Right ventricle myocardium superior (tissue), 1 donor: ENCODE measurements at regions not wholly inside any gene's neighbourhood (a gene's known extent, or its start where the extent isn't known, plus 50 kb on each side); places are given as distances from the start of the nearest gene placed in this dataset.
"Not testable (repeated sequence)": the region's sequence is repeated elsewhere in the genome, so short reads cannot be mapped to it uniquely, and the experiment has no call there.

Experiments
- ATAC-seq: fragments of 200-7000 bp; cut with Tn5 transposase; one replicate; pipeline ENCODE4 v1.9.1; 2020; ENCODE audit warnings: mild to moderate bottlenecking; ENCODE audit not compliant: poor library complexity
- DNase-seq: peaks from one replicate; pipeline ENCODE4 v3.0.0-alpha.2; 2020
- intact Hi-C: fragments of 100-400 bp; cut with DNase I; formaldehyde crosslinking; loops from one replicate; pipeline ENCODE4 v1.11.2; 2022
- donor health status: DM: no; HTN: yes; CAD: no; lungs with severe emphysema.

DNA sequence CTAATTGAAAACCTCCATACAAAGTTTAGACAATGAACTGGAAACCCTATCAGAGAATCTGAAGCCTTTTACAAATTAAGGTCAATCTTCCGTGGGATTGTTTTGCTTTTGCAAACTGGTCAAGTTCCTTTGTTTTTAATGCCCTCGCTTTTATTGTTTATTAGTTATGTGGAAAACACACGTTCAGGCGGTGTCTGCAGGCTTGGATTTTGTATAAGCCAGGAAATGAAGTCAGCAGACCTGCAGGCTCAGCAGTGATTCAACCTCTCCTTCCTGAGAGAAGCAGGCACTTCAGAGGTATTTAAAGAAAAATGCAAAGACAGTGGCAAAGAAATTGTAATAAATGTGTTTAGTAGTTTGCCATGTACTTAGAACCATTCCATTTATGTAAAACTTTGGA lies 103.4 kb upstream of the PDE10A start:
- intact Hi-C loops = no loop called here
- DNase-seq = no peak
- ATAC-seq = no peak

DNA sequence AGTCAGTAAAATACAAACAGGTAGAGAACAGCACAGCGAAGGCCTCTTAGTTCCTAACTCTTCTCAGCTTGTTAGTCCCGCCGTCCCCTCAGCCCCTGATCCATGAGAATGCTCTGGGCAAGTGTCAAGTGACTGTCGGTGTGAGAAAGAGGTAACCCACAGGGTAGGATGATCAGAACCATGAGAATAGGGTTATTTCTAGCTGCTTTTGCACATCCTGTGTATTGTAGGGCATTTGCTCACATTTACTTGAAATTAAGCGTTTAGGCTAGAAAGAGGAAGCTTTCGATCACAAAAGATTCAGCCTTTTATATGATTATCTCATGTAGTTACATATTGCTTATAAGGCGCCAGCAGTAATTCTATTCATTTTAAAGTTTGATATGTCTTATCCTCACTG lies 103.0 kb upstream of the PDE10A start:
- no peak for ATAC-seq
- intact Hi-C loops = no loop called here
- no peak for DNase-seq

DNA sequence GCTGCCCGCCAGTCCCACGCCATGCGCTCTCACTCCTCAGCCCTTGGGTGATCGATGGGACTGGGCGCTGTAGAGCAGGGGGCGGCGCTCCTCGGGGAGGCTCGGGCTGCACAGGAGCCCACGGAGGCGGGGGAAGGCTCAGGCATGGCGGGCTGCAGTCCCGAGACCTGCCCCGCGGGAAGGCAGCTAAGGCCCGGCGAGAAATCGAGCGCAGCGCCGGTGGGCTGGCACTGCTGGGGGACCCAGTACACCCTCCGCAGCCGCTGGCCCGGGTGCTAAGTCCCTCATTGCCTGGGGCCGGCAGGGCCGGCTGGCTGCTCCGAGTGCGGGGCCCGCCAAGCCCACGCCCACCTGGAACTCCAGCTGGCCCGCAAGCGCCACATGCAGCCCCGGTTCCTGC lies 102.2 kb upstream of the PDE10A start:
- ATAC-seq, intact Hi-C loops, DNase-seq: not testable (repeated sequence)

DNA sequence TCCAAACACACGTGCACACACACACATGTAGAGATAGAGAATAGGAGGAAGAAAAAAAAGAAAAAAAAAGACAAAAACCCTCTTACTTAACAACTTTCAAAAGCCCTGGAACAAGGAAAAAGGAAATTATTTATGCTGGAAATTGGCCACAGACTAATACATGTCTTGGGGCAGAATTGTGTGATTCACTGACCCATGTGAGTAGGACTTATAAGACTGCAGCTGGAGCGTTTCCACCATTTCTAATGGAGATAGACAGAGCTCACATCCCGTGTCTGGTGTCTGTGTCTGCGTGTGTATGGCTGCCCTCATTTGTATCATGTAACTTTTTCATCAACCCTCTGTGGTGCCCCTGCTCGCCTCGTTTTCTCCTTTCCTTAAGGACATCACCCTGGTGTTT lies 99.8 kb upstream of the PDE10A start:
- intact Hi-C loops = no loop called here
- ATAC-seq = no peak

DNA sequence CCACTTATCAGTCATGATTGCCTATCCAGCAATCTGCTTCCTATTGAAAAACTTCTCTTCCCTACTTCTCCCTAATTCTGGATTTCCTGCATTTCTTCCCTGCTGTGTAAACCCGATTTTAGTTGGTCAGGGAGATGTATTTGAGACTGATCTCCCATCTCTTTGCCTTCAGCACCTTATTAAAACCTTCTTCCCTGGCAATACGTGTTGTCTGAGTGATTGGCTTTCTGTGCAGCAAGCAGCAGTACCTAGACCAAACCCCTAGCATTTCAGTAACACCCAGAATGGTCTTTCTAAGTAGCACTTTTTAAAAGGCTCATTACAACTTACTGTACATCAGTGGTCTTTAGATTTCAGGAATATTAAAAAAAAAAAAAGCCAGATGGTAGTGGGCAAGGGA lies 99.1 kb upstream of the PDE10A start:
- ATAC-seq = no peak
- DNase-seq = no peak
- intact Hi-C loops = no loop called here

More for the DNA sequence above, 99.8 kb upstream of the PDE10A start:
- DNase-seq = no peak

DNA sequence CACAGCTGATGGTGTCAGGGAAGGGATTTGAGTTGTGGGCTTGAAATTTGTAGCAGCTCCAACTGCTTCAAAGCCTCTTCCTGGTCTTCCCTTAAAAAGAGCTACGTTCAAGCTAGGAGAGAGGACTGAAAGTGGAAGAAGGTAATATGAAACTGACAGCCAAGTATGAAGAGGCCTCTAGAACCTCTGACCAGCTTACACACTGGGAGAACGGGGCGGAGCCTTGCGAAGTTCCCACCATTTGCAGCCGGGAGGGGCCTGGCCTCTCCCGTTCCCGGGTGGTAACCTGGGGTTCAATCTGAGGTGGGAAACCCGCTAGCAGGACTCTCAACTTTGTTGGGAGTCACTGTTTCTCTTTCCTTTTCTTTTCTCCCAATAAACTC lies 97.8 kb upstream of the PDE10A start:
- ATAC-seq (no peak), DNase-seq (no peak)
- intact Hi-C loops = no loop called here

DNA sequence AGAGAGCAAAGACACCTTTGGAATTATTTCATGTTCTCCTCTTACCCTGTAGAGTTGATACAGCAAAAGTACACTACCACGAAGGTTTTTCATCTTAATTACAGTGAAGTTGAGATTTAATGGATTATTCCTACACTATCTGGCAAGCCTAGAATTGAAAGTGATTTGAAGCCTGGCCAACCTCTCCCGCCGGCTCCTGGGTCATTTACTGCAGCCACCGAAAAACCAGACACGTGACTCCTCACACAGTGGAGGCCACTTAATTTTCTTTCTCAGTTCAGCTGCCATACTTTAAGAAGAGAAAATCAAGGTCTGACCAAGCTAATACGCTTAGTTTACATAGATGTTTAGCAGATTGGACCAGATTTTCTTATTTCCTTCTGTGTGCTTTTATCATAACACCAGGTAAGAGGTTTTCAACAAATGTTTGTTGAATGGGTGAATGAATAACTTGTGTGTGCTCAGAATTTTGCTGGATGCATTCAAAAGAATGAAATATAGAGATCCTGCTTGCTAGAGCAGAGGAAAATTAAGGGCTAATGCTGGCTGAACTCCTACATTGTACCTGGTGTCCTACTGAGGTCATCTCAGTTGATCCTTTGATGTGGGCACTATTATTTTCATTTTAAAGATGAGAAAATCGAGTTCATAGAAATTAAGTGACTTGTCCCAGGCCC lies 97.2 kb upstream of the PDE10A start:
- DNase-seq (no peak), ATAC-seq (no peak)
- intact Hi-C loops = no loop called here

DNA sequence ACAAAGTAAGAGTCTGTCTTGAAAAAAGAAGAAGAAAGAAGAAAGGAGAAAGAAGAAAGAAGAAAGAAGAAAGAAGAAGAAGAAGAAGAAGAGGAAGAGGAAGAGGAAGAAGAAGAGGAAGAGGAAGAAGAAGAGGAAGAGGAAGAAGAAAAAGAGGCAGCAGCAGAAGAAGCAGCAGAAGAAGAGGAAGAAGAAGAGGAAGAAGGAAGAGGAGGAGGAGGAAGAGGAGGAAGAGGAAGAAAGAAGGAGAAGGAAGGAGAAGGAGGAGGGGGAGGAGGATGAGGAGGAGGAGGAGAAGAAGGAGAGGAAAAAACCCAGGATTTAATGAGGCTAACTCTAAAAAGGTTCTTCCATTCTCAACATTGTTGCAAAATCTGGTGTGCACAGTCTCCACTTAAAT lies 95.4 kb upstream of the PDE10A start:
- ATAC-seq (no peak), DNase-seq (no peak)
- intact Hi-C loops = no loop called here

DNA sequence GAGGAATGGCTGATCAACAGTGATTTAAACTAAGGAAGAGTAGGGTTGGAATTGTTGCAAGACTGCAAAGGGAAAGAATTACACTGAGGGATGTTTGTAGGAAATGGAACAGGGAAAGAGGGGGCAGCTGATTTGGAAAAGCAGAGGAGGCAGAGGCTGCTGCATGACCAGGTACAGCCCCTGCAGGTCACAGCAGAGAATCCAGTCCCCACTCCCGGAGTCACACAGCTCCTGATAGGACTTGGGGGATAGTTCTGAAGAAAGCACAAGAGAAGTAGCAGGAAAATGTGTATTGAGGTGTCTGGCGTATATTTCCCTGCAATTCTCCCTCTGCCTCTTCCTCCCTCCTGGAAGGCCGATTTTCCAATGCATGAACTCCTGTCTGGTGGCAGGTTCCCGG lies 92.5 kb upstream of the PDE10A start:
- DNase-seq (no peak), ATAC-seq (no peak)
- intact Hi-C loops = no loop called here

DNA sequence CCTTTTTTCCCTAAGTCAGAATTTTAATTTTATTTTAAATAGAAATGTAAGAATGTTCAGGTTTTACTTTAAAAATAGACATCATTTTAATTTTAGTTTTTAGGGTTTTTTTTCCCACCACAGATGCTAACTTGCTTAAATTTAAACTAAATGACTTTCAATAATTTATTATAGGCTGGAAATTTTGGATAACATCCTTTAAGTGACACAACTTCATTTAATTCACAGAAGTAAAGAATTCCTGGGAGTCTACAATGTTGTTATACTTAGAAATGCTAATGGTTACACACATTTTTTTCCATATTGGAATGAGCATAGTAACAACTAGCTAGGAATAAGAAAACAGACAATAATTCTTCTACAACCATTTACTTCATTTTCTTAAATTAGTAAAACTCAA lies 90.5 kb upstream of the PDE10A start:
- DNase-seq (no peak), ATAC-seq (no peak)
- intact Hi-C loops = no loop called here

DNA sequence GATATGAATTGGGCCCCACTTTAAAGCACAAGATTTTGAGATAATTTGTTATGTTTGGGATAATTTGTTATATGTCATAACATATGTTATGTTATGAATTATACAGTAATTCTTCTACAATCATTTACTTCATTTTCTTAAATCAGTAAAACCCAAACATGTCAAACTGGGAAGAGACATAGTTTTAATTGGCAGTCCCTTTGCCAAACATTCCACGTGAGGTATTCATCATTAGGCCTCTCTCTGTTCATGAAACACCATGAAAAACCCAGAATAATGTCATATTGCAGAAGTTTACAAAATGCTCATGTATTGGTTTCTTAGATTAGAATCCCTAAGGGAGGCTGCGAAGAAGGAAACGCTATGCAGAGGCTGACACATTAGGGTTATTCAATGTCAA lies 89.4 kb upstream of the PDE10A start:
- intact Hi-C loops = no loop called here
- ATAC-seq (no peak), DNase-seq (no peak)

DNA sequence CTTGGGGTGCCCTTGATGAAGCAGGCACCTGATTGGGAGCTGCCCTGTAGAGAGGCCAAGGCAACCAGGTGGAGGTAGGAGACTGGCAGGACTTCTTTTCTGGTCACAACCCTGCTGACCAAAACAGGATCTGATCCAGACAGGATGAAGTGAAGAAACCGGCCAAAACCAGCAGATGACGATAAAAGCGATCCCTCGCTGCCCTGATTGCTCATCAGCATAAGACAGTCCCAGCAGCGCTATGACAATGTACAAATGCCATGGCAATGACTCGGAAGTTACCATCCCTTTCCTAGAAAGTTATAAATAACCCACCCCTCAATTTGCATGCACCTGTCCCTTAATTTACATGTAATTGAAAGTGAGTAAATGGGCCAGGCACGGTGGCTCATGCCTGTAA lies 88.4 kb upstream of the PDE10A start:
- ATAC-seq (no peak), DNase-seq (no peak)
- intact Hi-C loops = no loop called here

DNA sequence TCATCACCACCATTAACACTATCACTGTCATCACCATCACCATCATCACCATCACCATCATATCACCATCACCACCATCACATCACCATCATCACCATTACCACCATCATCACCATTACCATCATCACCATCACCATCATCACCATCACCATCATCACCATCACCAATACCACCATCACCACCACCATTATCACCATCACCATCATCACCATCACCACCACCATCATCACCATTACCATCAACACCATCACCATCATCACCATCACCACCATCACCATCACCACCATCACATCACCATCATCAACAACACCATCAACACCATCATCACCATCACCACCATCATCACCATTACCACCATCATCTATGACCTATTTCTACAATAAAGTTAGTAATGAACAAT lies 86.1 kb upstream of the PDE10A start:
- DNase-seq (no peak), ATAC-seq (no peak)

DNA sequence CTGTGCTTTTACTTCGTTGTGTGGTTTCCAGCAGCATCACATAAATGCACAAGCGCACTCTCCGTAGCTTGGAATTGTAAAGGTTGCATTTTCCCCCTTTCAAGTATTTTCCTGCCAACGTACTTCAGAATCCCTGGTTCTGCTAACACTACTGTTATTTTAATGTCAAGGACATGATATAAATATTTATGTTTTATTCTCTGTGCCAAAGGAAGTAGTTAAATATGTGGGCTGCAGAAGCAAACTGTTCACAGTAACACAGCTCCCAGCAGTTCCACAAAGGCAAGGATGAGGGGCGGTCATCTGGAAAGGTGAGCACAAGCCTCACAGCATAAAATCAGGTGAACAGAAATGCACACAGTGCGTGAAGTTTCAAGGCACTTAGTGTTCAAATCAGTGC lies 85.3 kb upstream of the PDE10A start:
- intact Hi-C loops = no loop called here
- DNase-seq (no peak), ATAC-seq (no peak)

More for the DNA sequence above, 86.1 kb upstream of the PDE10A start:
- intact Hi-C loops = no loop called here

DNA sequence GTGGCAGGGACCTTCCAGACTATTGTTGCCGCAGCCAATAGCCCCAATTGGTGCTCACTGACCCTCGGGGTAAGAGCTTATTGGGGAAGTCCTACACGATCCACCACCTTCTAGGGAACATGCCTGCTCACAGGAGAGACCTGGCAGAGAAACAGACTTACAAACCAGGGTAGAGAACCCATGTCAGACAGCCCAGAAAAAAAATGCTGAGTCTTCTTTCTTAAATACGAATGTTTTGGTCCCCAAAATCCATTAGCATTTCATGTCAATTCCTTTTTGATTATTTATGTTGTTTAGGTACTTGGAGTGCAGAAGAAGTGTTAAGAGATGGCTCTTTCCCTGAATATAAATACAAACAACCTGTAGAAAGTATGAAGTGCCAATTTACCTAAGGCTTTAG lies 84.9 kb upstream of the PDE10A start:
- no peak for ATAC-seq

DNA sequence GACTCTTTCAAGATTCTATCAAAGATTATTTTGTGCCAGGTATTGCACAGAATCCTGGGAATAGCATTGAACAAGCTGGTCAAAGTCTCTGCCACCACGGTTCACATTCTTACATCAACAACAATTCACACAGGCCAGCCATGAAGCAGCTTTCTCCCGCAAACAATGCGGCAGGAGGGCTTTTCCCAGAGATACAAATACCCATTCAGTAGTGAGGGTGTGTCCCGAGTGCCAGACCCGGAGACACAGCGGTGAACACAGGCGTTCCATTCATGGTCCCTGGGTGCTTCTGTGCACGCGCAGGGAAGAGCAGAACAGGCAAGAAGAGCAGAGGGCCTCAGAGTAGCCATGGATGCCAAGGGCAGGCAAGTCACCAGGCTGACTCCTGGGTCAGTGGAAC lies 83.3 kb upstream of the PDE10A start:
- intact Hi-C loops = no loop called here

More for the DNA sequence above, 84.9 kb upstream of the PDE10A start:
- intact Hi-C loops = no loop called here
- DNase-seq = no peak

DNA sequence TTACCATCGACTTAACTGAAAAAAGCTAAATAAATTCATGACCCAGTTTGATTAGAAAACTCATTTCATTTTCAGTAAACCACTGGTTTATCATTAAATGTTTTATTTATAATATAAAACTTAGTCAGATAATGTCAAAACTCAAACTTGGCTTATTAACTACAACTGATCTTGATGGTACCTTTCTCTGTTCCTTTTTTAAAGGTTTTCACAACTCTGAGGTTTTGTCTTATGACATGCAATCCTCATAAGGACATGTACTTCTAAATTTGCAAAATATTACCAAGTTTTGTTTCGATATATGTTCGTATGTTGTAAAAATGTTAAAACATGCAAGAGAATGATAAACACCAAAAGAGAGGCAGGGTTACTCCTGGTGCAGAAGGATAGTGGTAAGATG lies 82.5 kb upstream of the PDE10A start:
- ATAC-seq (no peak), DNase-seq (no peak)
- intact Hi-C loops = no loop called here

More for the DNA sequence above, 83.3 kb upstream of the PDE10A start:
- DNase-seq = no peak
- no peak for ATAC-seq

DNA sequence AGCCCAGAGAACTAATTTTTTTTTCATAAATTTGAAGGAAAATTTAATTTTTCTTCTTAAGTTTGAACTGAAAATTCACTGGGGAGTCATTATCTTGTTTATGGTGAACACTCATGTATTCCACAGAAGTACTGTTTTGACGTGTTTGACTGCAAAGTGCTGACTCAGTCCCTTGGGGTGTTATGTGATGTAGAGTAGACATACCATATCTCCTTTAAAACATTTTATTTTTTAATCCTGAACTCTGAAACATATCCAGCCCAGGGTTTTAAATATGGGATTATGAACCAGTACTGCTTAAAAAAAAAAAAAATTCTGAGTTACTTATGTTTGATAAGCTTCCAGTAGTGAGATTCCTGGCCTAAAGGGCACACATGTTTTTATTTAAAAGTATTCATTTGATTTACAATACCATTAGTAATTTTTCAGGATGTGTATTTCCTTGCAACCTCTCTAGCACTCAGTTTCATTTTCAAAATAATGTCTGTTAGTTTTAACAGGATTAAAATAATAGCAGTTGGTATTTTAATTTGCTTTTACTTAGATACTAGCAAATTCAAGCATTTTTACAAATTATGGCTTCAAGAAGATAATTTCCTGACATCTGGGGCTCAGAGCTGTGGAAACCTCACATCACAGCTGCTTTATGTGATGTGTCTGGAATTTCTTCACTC lies 81.7 kb upstream of the PDE10A start:
- ATAC-seq = no peak
- no peak for DNase-seq
- intact Hi-C loops = no loop called here

DNA sequence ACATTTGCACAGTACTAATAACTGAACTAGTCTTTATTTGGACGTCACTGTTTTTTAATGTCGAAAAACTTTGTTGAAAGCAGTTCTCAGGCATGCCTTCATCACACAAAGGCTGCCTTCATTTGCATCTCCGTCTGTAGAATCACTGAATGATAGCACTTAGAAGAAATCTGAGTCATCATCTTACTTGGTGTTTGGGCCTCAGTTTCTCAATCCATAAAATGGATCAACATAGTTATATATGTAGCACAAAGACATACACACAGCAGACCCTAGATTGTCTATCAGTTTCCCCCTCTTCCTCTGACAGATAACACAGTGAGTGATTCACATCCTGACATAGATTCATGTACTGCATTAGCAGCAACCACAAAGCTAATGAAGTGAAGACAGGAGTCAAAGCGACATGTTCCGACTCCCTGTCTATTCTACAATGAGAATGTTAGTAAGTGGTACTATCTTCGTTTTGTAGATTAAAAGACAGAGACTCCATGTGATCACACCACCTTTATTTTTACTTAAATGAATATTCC lies 80.4 kb upstream of the PDE10A start:
- no peak for ATAC-seq
- DNase-seq = no peak
- intact Hi-C loops = no loop called here

DNA sequence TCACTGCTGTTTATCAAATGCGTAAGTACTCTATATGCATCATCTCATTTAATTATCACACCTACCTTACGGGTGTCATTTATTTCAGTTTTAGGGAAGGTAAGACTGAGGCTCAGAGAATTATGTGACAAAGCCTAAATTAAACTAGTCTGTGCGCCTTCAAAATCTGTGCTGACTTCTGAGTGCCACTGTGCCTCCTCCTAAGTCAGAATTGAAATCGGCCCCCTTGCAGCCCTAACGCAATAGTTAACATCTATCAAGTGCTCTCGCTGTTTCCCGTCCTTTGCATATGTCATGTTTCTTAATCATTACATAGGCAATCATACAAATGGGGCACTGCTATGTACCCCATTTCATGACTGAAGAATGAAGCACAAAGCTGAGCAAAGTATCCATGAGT lies 79.0 kb upstream of the PDE10A start:
- DNase-seq (no peak), ATAC-seq (no peak)
- intact Hi-C loops = no loop called here

DNA sequence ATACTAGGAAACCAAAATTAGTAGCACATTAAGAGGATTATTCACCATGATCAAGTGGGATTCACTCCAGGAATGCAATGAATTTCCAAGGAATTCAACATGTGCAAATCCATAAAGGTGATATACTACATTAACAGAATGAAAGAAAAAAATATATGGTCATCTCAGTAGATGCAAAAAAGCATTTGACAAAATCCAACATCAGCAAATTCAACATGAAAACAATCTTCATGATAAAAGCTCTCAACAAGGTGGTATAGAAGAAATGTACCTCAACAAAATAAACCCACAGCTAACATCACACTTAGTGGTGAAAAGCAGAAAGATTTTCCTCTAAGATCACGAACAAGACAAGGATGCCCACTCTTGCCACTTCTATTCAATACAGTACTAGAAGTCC lies 74.4 kb upstream of the PDE10A start:
- intact Hi-C loops = no loop called here
- ATAC-seq (no peak), DNase-seq (no peak)
